H9 (cell line): ENCODE measurements at regions not wholly inside any gene's neighbourhood (a gene's known extent, or its start where the extent isn't known, plus 50 kb on each side); places are given as distances from the start of the nearest gene placed in this dataset.

Experiments used
- DNase-seq: peaks from one replicate; pipeline ENCODE4 v3.0.0-alpha.2; 2017
- H2AFZ ChIP-seq: one replicate; pipeline ENCODE4 v1.6.1; 2013; ENCODE audit warnings: mild to moderate bottlenecking, low read length, control low read depth, moderate library complexity
- H2AK5ac ChIP-seq: 2 replicates; pipeline ENCODE4 v1.6.1; 2013; ENCODE audit warnings: low read length, control low read depth, mixed read lengths; ENCODE audit not compliant: insufficient read length
- H2BK120ac ChIP-seq: one replicate; pipeline ENCODE4 v1.6.1; 2013; ENCODE audit warnings: low read depth, mild to moderate bottlenecking, low read length, control low read depth, inconsistent platforms; ENCODE audit not compliant: poor library complexity, severe bottlenecking
- H2BK12ac ChIP-seq: 2 replicates; pipeline ENCODE4 v1.6.1; 2013; ENCODE audit warnings: low read length, control low read depth, mixed read lengths, low read depth; ENCODE audit not compliant: insufficient read length
- H2BK15ac ChIP-seq: 2 replicates; pipeline ENCODE4 v1.6.1; 2013; ENCODE audit warnings: low read depth, low read length, control low read depth
- H2BK20ac ChIP-seq: one replicate; pipeline ENCODE4 v1.6.1; 2013; ENCODE audit warnings: low read depth, mild to moderate bottlenecking, low read length, control low read depth, inconsistent platforms; ENCODE audit not compliant: poor library complexity, severe bottlenecking
- H2BK5ac ChIP-seq: 2 replicates; pipeline ENCODE4 v1.6.1; 2013; ENCODE audit warnings: low read length, control low read depth, mixed read lengths; ENCODE audit not compliant: insufficient read length
- H3K14ac ChIP-seq: 2 replicates; pipeline ENCODE4 v1.6.1; 2013; ENCODE audit warnings: low read length, control low read depth; ENCODE audit not compliant: insufficient read depth
- H3K18ac ChIP-seq: 2 replicates; pipeline ENCODE4 v1.6.1; 2013; ENCODE audit warnings: low read depth, mild to moderate bottlenecking, mixed read lengths, low read length, control low read depth; ENCODE audit not compliant: insufficient read length
- H3K23ac ChIP-seq: 2 replicates; pipeline ENCODE4 v1.6.1; 2013; ENCODE audit warnings: low read length, control low read depth, mixed read lengths, low read depth; ENCODE audit not compliant: insufficient read length
- H3K23me2 ChIP-seq: 2 replicates; pipeline ENCODE4 v1.6.1; 2013; ENCODE audit warnings: low read depth, mild to moderate bottlenecking, mixed read lengths, low read length, control low read depth; ENCODE audit not compliant: insufficient read length, poor library complexity, severe bottlenecking
- H3K27ac ChIP-seq: 2 replicates; pipeline ENCODE4 v1.5.1; 2013; ENCODE audit warnings: low read length, control low read depth, mixed read lengths, low read depth; ENCODE audit not compliant: insufficient read length
- H3K27me3 ChIP-seq: 2 replicates; pipeline ENCODE4 v1.6.1; 2013; ENCODE audit warnings: low read length, control low read depth, inconsistent platforms; ENCODE audit not compliant: insufficient read depth
- H3K4ac ChIP-seq: 2 replicates; pipeline ENCODE4 v1.6.1; 2013; ENCODE audit warnings: low read depth, mild to moderate bottlenecking, control low read depth, inconsistent platforms, low read length, moderate library complexity
- H3K4me1 ChIP-seq: 2 replicates; pipeline ENCODE4 v1.6.1; 2013; ENCODE audit warnings: low read length, control low read depth, inconsistent platforms; ENCODE audit not compliant: insufficient read depth
- H3K4me2 ChIP-seq: 2 replicates; pipeline ENCODE4 v1.6.1; 2013; ENCODE audit warnings: low read length, control low read depth, mixed read lengths; ENCODE audit not compliant: insufficient read length, insufficient read depth
- H3K56ac ChIP-seq: 2 replicates; pipeline ENCODE4 v1.6.1; 2013; ENCODE audit warnings: low read depth, mild to moderate bottlenecking, mixed read lengths, low read length, control low read depth; ENCODE audit not compliant: insufficient read length
- H3K79me1 ChIP-seq: 2 replicates; pipeline ENCODE4 v1.6.1; 2013; ENCODE audit warnings: low read depth, mild to moderate bottlenecking, moderate library complexity, low read length, control low read depth, inconsistent platforms; ENCODE audit not compliant: insufficient read depth, poor library complexity, severe bottlenecking
- H3K79me2 ChIP-seq: 2 replicates; pipeline ENCODE4 v1.6.1; 2013; ENCODE audit warnings: low read length, control low read depth, inconsistent platforms; ENCODE audit not compliant: insufficient read depth
- H3K9ac ChIP-seq: 2 replicates; pipeline ENCODE4 v1.6.1; 2013; ENCODE audit warnings: low read length, control low read depth, mixed read lengths; ENCODE audit not compliant: insufficient read length; ENCODE audit errors: extremely low read depth
- H3K9me3 ChIP-seq: one replicate; pipeline ENCODE4 v1.6.1; 2013; ENCODE audit warnings: low read depth, low read length, inconsistent platforms; ENCODE audit not compliant: control insufficient read depth
- H3T11ph ChIP-seq: one replicate; pipeline ENCODE4 v1.6.1; 2013; ENCODE audit warnings: mild to moderate bottlenecking, low read length, control low read depth, inconsistent platforms
- H4K20me1 ChIP-seq: one replicate; pipeline ENCODE4 v1.6.1; 2013; ENCODE audit not compliant: control insufficient read depth, insufficient read length, insufficient read depth
- H4K5ac ChIP-seq: 2 replicates; pipeline ENCODE4 v1.6.1; 2013; ENCODE audit warnings: low read depth, mild to moderate bottlenecking, mixed read lengths, low read length, control low read depth; ENCODE audit not compliant: insufficient read length
- H4K8ac ChIP-seq: replicated peaks from 2 replicates; pipeline ENCODE4 v1.6.1; 2013; ENCODE audit warnings: low read length, control low read depth, mixed read lengths, low read depth; ENCODE audit not compliant: insufficient read length
- H4K91ac ChIP-seq: 2 replicates; pipeline ENCODE4 v1.6.1; 2013; ENCODE audit warnings: low read depth, mild to moderate bottlenecking, moderate library complexity, mixed read lengths, low read length, control low read depth; ENCODE audit not compliant: insufficient read length
- H3K27ac Mint-ChIP-seq, 3 experiments: 2 replicates in 2 of 3; 3 replicates in 1 of 3; pipeline ENCODE4 v1.8.0; 2020 to 2021; ENCODE audit warnings: mixed read lengths in 3 of 3, mild to moderate bottlenecking in 1 of 3, moderate library complexity in 1 of 3
- H3K27me3 Mint-ChIP-seq: 2 replicates; pipeline ENCODE4 v1.8.0; 2021; ENCODE audit warnings: low read depth, mild to moderate bottlenecking, moderate library complexity, mixed read lengths
- H3K36me3 Mint-ChIP-seq, 3 experiments: 2 replicates in 2 of 3; 3 replicates in 1 of 3; pipeline ENCODE4 v1.8.0; 2020 to 2021; ENCODE audit warnings: low read depth in 3 of 3, mixed read lengths in 3 of 3; ENCODE audit not compliant: insufficient read depth in 1 of 3
- H3K4me1 Mint-ChIP-seq, 2 experiments: 2 replicates each; pipeline ENCODE4 v1.8.0; 2020; ENCODE audit warnings: mixed read lengths in 2 of 2
- H3K4me3 Mint-ChIP-seq, 2 experiments: 2 replicates in 1 of 2; 3 replicates in 1 of 2; pipeline ENCODE4 v1.8.0; 2020 to 2021; ENCODE audit warnings: mild to moderate bottlenecking in 2 of 2, mixed read lengths in 2 of 2, moderate library complexity in 1 of 2
- H3K9me3 Mint-ChIP-seq, 2 experiments: 2 replicates in 1 of 2; 3 replicates in 1 of 2; pipeline ENCODE4 v1.8.0; 2020; ENCODE audit warnings: mild to moderate bottlenecking in 2 of 2, mixed read lengths in 2 of 2, moderate library complexity in 1 of 2
- CTCF ChIP-seq: fragments of 200-600 bp; sonication (generic); conservative IDR thresholded peaks from 3 replicates; pipeline ENCODE4 v1.8.0; 2021; ENCODE audit warnings: antibody characterized with exemption, mild to moderate bottlenecking
- WGBS: extraction: QIAGEN DNeasy Blood & Tissue Kit; methylation state at CpG from one replicate; pipeline ENCODE4 v1.1.7; 2013; ENCODE audit warnings: missing lambda C conversion rate, low lambda C conversion rate, mixed read lengths; ENCODE audit not compliant: insufficient read length; ENCODE audit errors: extremely low coverage; 5-methylcytosine and 5-hydroxymethylcytosine counted together

- H2AFZ ChIP-seq, result no peak overlapping the region
- H4K8ac ChIP-seq, result no peak overlapping the region
These were observed 94.2 kb upstream of the CNOT2 start for GRCh38 chr12:70149013-70149412.

More at GRCh38 chr12:70149013-70149412, 94.2 kb upstream of the CNOT2 start:
- no peak overlapping the region for H3K9ac ChIP-seq
- no peaks in the 10 kb centered on the region for H3K79me2 ChIP-seq
- no peaks in the 10 kb centered on the region for H3K79me1 ChIP-seq
- Mint-ChIP-seq H3K27me3 (no peaks in the 10 kb centered on the region), H3K4me3 (no peak overlapping the region), H3K4me1 (peaks cover 4% of the 10 kb centered on the region in 2 experiments; a peak in 2 of 4 replicates), H3K27ac (no peak overlapping the region), H3K9me3 (peaks cover 20 to 22% of the 10 kb centered on the region in 2 experiments), H3K36me3 (peaks cover 6 to 19% (median 18%) of the 10 kb centered on the region in 3 experiments)
- H3T11ph ChIP-seq, result no peak overlapping the region
- H4K20me1 ChIP-seq, result no peaks in the 10 kb centered on the region
- H2BK5ac ChIP-seq, result no peak overlapping the region
- H2BK15ac ChIP-seq, result no peak overlapping the region
- no peak overlapping the region for H2BK12ac ChIP-seq
- no peak overlapping the region for H2BK120ac ChIP-seq
- H3K4ac ChIP-seq, result no peak overlapping the region
- no peak for DNase-seq
- no peak overlapping the region for H2BK20ac ChIP-seq
- no peaks in the 10 kb centered on the region for H3K9me3 ChIP-seq
- WGBS, result no CpG with 5 or more reads among the region's 2 CpGs
- TF ChIP-seq CTCF, result no peak
- no peak overlapping the region for H3K56ac ChIP-seq
- H4K5ac ChIP-seq, result no peak overlapping the region
- H3K23ac ChIP-seq, result no peak overlapping the region
- no peaks in the 10 kb centered on the region for H3K23me2 ChIP-seq
- H3K18ac ChIP-seq, result no peak overlapping the region
- H3K4me1 ChIP-seq, result no peaks in the 10 kb centered on the region; the same call in 1 of the 2 replicates
- H2AK5ac ChIP-seq, result no peak overlapping the region
- H4K91ac ChIP-seq, result no peak overlapping the region
- H3K27me3 ChIP-seq, result no peaks in the 10 kb centered on the region
- H3K27ac ChIP-seq, result no peak overlapping the region
- H3K4me2 ChIP-seq, result no peak overlapping the region
- H3K14ac ChIP-seq, result no peak overlapping the region
